Stomach (tissue), 4 donors: ENCODE measurements at regions not wholly inside any gene's neighbourhood (a gene's known extent, or its start where the extent isn't known, plus 50 kb on each side); places are given as distances from the start of the nearest gene placed in this dataset.

Experiments used
- EP300 ChIP-seq: sonication (generic); formaldehyde crosslinking; IDR thresholded peaks from one replicate; pipeline ENCODE4 v1.6.1; 2017; ENCODE audit warnings: antibody characterized with exemption
- POLR2A ChIP-seq, 4 donors: fragments of 450-650 bp; IDR thresholded peaks; one replicate each; pipeline ENCODE4 v1.6.1; 2016; ENCODE audit warnings: antibody characterized with exemption in 4 of 4, control low read depth in 2 of 4, mild to moderate bottlenecking in 1 of 4, moderate library complexity in 1 of 4
- POLR2AphosphoS5 ChIP-seq, 3 donors: sonication (generic); formaldehyde crosslinking; IDR thresholded peaks; one replicate each; pipeline ENCODE4 v1.6.1; 2016; ENCODE audit warnings: antibody characterized with exemption in 3 of 3
- TF ChIP-seq, protein P1 (sequence below), 7 experiments: fragments of 450-650 bp in 4 of 7; fragments of 200-600 bp in 3 of 7; sonication (generic) in 3 of 7; IDR thresholded peaks; one replicate each; pipeline ENCODE4 v1.5.1; 2016 to 2019; ENCODE audit warnings: antibody characterized with exemption in 7 of 7, control low read depth in 2 of 7, mild to moderate bottlenecking in 1 of 7

GRCh38 chr5:168167338-168167737 is 124.1 kb upstream of the WWC1 start:
- TF ChIP-seq, protein P1, sequence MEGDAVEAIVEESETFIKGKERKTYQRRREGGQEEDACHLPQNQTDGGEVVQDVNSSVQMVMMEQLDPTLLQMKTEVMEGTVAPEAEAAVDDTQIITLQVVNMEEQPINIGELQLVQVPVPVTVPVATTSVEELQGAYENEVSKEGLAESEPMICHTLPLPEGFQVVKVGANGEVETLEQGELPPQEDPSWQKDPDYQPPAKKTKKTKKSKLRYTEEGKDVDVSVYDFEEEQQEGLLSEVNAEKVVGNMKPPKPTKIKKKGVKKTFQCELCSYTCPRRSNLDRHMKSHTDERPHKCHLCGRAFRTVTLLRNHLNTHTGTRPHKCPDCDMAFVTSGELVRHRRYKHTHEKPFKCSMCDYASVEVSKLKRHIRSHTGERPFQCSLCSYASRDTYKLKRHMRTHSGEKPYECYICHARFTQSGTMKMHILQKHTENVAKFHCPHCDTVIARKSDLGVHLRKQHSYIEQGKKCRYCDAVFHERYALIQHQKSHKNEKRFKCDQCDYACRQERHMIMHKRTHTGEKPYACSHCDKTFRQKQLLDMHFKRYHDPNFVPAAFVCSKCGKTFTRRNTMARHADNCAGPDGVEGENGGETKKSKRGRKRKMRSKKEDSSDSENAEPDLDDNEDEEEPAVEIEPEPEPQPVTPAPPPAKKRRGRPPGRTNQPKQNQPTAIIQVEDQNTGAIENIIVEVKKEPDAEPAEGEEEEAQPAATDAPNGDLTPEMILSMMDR (IDR thresholded peaks at IDR 0.05): no peak
- TF ChIP-seq EP300 (no peak), POLR2A (IDR thresholded peaks at IDR 0.05) (no peak), POLR2AphosphoS5 (IDR thresholded peaks at IDR 0.05) (no peak)
